Astrocyte (in vitro differentiated cells and primary cell): ENCODE measurements at regions not wholly inside any gene's neighbourhood (a gene's known extent, or its start where the extent isn't known, plus 50 kb on each side); places are given as distances from the start of the nearest gene placed in this dataset.
"Not testable (repeated sequence)": the region's sequence is repeated elsewhere in the genome, so short reads cannot be mapped to it uniquely, and the experiment has no call there.

Experiments used
- DNase-seq: peaks from one replicate; pipeline ENCODE4 v3.0.0-alpha.2; 2010; ENCODE audit warnings: low read depth
- FAIRE-seq: peaks from 2 replicates; lab custom pipeline; 2011; peaks lifted over from hg19 to GRCh38; lab: Jason Lieb, UNC
- H2AFZ ChIP-seq: 2 replicates; pipeline ENCODE4 v1.6.0; 2012; ENCODE audit warnings: low read depth, low read length, inconsistent platforms
- H3K27ac ChIP-seq: 2 replicates; pipeline ENCODE4 v1.5.1; 2011; ENCODE audit warnings: low read depth, low read length, inconsistent platforms
- H3K27me3 ChIP-seq: 2 replicates; pipeline ENCODE4 v1.6.0; 2011; ENCODE audit warnings: low read length, inconsistent platforms; ENCODE audit not compliant: insufficient read depth
- H3K36me3 ChIP-seq: 2 replicates; pipeline ENCODE4 v1.5.1; 2011; ENCODE audit warnings: low read length, inconsistent platforms; ENCODE audit not compliant: insufficient read depth
- H3K4me1 ChIP-seq: 2 replicates; pipeline ENCODE4 v1.5.1; 2011; ENCODE audit warnings: low read length, inconsistent platforms; ENCODE audit not compliant: insufficient read depth
- H3K4me2 ChIP-seq: 2 replicates; pipeline ENCODE4 v1.6.0; 2012; ENCODE audit warnings: low read length, inconsistent platforms
- H3K4me3 ChIP-seq: 2 replicates; pipeline ENCODE4 v1.5.1; 2011; ENCODE audit warnings: low read depth, mild to moderate bottlenecking, low read length, inconsistent platforms; ENCODE audit not compliant: insufficient read depth
- H3K79me2 ChIP-seq: 2 replicates; pipeline ENCODE4 v1.6.0; 2012; ENCODE audit warnings: mild to moderate bottlenecking, low read length, inconsistent platforms; ENCODE audit not compliant: insufficient read depth
- H3K9ac ChIP-seq: 2 replicates; pipeline ENCODE4 v1.6.0; 2012; ENCODE audit warnings: mild to moderate bottlenecking, low read length, inconsistent platforms
- H3K9me3 ChIP-seq: 2 replicates; pipeline ENCODE4 v1.5.1; 2012; ENCODE audit warnings: low read depth, mild to moderate bottlenecking, low read length, inconsistent platforms; ENCODE audit not compliant: insufficient read depth
- H4K20me1 ChIP-seq: 2 replicates; pipeline ENCODE4 v1.6.0; 2012; ENCODE audit warnings: low read length, inconsistent platforms; ENCODE audit not compliant: insufficient read depth
- H3K27ac Mint-ChIP-seq: one replicate; pipeline ENCODE4 v1.8.0; 2021; ENCODE audit warnings: mild to moderate bottlenecking, mixed read lengths; ENCODE audit not compliant: unreplicated experiment
- H3K27me3 Mint-ChIP-seq: one replicate; pipeline ENCODE4 v1.8.0; 2021; ENCODE audit warnings: low read depth, mixed read lengths; ENCODE audit not compliant: unreplicated experiment
- H3K36me3 Mint-ChIP-seq: one replicate; pipeline ENCODE4 v1.8.0; 2021; ENCODE audit warnings: low read depth, mixed read lengths; ENCODE audit not compliant: unreplicated experiment
- H3K4me1 Mint-ChIP-seq: one replicate; pipeline ENCODE4 v1.8.0; 2021; ENCODE audit warnings: low read depth, mixed read lengths; ENCODE audit not compliant: unreplicated experiment
- H3K4me3 Mint-ChIP-seq: one replicate; pipeline ENCODE4 v1.8.0; 2021; ENCODE audit warnings: mild to moderate bottlenecking, moderate library complexity, mixed read lengths; ENCODE audit not compliant: unreplicated experiment
- H3K9me3 Mint-ChIP-seq: one replicate; pipeline ENCODE4 v1.8.0; 2021; ENCODE audit warnings: mild to moderate bottlenecking, mixed read lengths; ENCODE audit not compliant: unreplicated experiment
- EZH2 ChIP-seq: IDR thresholded peaks from 2 replicates; pipeline ENCODE4 v1.6.1; 2012; ENCODE audit warnings: mild to moderate bottlenecking, low read length, inconsistent platforms; ENCODE audit not compliant: insufficient read depth
- TF ChIP-seq, protein P1 (sequence below): IDR thresholded peaks from 2 replicates; pipeline ENCODE4 v1.5.1; 2011; ENCODE audit warnings: low read depth, mild to moderate bottlenecking, inconsistent platforms, low read length, moderate library complexity; ENCODE audit not compliant: insufficient read depth

DNA sequence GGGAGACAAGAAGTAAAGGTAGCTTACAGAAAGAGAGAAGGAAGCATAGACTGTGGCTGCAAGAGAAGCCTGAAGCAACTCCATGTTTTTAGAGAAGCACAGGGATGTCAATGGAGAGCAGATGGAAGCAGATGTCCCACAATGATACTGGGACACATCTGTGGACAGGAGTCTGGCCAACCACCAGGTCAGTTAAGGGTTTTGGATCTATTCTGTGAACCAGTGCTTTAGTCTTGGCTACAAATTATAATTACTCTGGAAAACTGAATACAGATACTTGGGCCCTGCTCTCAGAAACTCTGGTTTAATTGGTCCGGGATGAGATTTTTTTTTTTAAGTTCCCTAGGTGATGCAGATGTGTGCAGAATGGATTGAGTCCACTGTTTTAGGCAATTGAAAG is 592.8 kb downstream of the CSNK1G3 start:
- FAIRE-seq (no peak), DNase-seq (no peak)
- H3K36me3 Mint-ChIP-seq, result no peaks in the 10 kb centered on the region
- H3K27me3 Mint-ChIP-seq, result no peaks in the 10 kb centered on the region
- TF ChIP-seq, protein P1, sequence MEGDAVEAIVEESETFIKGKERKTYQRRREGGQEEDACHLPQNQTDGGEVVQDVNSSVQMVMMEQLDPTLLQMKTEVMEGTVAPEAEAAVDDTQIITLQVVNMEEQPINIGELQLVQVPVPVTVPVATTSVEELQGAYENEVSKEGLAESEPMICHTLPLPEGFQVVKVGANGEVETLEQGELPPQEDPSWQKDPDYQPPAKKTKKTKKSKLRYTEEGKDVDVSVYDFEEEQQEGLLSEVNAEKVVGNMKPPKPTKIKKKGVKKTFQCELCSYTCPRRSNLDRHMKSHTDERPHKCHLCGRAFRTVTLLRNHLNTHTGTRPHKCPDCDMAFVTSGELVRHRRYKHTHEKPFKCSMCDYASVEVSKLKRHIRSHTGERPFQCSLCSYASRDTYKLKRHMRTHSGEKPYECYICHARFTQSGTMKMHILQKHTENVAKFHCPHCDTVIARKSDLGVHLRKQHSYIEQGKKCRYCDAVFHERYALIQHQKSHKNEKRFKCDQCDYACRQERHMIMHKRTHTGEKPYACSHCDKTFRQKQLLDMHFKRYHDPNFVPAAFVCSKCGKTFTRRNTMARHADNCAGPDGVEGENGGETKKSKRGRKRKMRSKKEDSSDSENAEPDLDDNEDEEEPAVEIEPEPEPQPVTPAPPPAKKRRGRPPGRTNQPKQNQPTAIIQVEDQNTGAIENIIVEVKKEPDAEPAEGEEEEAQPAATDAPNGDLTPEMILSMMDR, result no peak
- TF ChIP-seq EZH2, result no peak
- Histone ChIP-seq H3K27me3 (no peaks in the 10 kb centered on the region), H3K4me2 (no peak overlapping the region), H3K79me2 (no peaks in the 10 kb centered on the region), H3K9ac (no peak overlapping the region), H3K4me3 (no peak overlapping the region), H4K20me1 (no peaks in the 10 kb centered on the region), H3K27ac (no peak overlapping the region), H3K36me3 (no peaks in the 10 kb centered on the region), H3K9me3 (no peaks in the 10 kb centered on the region), H3K4me1 (peaks cover 4% of the 10 kb centered on the region), H2AFZ (no peak overlapping the region)
- no peaks in the 10 kb centered on the region for H3K9me3 Mint-ChIP-seq
- H3K27ac Mint-ChIP-seq, result no peak overlapping the region
- H3K4me3 Mint-ChIP-seq, result no peak overlapping the region
- peaks cover 6% of the 10 kb centered on the region for H3K4me1 Mint-ChIP-seq

DNA sequence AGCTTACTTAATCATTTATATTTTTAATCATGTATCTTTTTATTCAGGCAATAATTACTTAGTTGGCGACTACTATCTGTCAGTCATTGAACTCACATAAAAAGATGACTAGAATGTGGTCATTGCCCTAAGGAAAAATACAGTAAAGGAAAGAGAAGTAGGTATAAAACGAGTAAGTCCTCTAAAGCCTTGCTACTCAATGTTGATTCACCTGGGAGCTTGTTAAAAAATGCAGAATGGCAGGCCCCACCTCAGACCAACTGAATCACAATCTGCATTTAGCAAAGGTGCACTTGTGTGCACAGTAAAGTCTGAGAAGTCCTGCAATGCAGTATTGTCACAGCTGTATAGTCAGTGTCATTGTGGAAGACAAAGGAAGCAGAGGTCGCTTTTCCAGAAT is 592.4 kb downstream of the CSNK1G3 start:
- Histone ChIP-seq H3K27ac (no peak overlapping the region), H3K9ac (no peak overlapping the region), H3K9me3 (no peaks in the 10 kb centered on the region), H3K36me3 (no peaks in the 10 kb centered on the region), H3K4me1 (peaks cover 4% of the 10 kb centered on the region), H3K4me3 (no peak overlapping the region), H2AFZ (no peak overlapping the region), H3K79me2 (no peaks in the 10 kb centered on the region), H3K27me3 (no peaks in the 10 kb centered on the region), H4K20me1 (no peaks in the 10 kb centered on the region), H3K4me2 (no peak overlapping the region)
- Mint-ChIP-seq H3K27me3 (no peaks in the 10 kb centered on the region), H3K4me1 (peaks cover 6% of the 10 kb centered on the region), H3K27ac (no peak overlapping the region), H3K36me3 (no peaks in the 10 kb centered on the region), H3K4me3 (no peak overlapping the region), H3K9me3 (no peaks in the 10 kb centered on the region)
- TF ChIP-seq, protein P1, result no peak
- TF ChIP-seq EZH2, result no peak
- FAIRE-seq, result no peak
- no peak for DNase-seq

DNA sequence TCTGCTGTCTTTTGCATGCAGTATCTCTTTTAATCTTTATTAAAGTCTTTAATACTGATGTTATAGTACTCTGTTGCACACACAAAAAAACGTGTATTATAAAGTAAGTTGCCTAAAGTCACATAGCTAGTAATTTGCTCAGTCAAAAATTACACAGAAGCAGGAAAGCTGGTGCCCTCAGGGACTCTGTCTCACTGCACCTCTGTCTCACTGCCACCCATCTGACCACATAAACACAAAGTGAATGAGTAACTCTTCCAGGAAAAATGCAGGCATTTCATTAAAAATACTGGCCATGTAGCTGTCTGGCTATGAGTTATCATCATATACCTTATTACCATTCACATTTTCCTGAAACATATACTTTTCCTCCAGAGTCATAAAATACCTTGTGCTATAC is 591.7 kb downstream of the CSNK1G3 start:
- FAIRE-seq (no peak), DNase-seq (peak; percentile 29)
- Histone ChIP-seq H3K4me2 (no peak overlapping the region), H3K4me1 (peaks cover 4% of the 10 kb centered on the region), H3K9ac (no peak overlapping the region), H3K4me3 (no peak overlapping the region), H3K9me3 (no peaks in the 10 kb centered on the region), H3K36me3 (no peaks in the 10 kb centered on the region), H3K79me2 (no peaks in the 10 kb centered on the region), H3K27ac (no peak overlapping the region), H3K27me3 (no peaks in the 10 kb centered on the region), H4K20me1 (no peaks in the 10 kb centered on the region), H2AFZ (no peak overlapping the region)
- no peak for TF ChIP-seq EZH2
- TF ChIP-seq, protein P1, result no peak
- Mint-ChIP-seq H3K27ac (no peak overlapping the region), H3K4me1 (peaks cover 6% of the 10 kb centered on the region), H3K27me3 (no peaks in the 10 kb centered on the region), H3K36me3 (no peaks in the 10 kb centered on the region), H3K9me3 (no peaks in the 10 kb centered on the region), H3K4me3 (no peak overlapping the region)

DNA sequence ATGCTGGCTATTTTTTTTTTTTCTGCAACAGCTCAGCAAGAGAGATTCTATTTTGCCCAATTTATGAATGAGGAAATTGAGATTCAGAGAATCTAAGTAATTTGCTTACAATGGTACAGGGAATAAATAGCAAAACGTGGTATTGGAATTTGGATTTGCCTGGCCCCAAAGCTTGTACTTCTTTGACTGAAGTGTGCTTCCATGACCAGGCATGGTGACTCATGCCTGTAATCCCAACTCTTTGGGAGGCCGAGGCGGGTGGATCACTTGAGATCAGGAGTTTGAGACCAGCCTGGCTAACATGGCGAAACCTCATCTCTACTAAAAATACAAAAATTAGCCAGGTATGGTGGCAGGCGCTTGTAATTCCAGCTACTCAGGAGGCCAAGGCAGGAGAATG is 591.1 kb downstream of the CSNK1G3 start:
- H3K9ac ChIP-seq, H3K4me3 ChIP-seq, H3K9me3 ChIP-seq, H3K27me3 ChIP-seq, H3K27me3 Mint-ChIP-seq, H3K9me3 Mint-ChIP-seq, FAIRE-seq, H3K36me3 Mint-ChIP-seq, H2AFZ ChIP-seq, H4K20me1 ChIP-seq, H3K4me2 ChIP-seq, H3K4me3 Mint-ChIP-seq, H3K79me2 ChIP-seq, H3K4me1 ChIP-seq, DNase-seq, H3K27ac Mint-ChIP-seq, H3K4me1 Mint-ChIP-seq, H3K36me3 ChIP-seq, H3K27ac ChIP-seq: not testable (repeated sequence)
